Activated T-cell treated with anti-CD3 and anti-CD28 coated beads, Interleukin-2, amount 50 U/mL, for 72 hours (primary cell): ENCODE measurements at regions not wholly inside any gene's neighbourhood (a gene's known extent, or its start where the extent isn't known, plus 50 kb on each side); places are given as distances from the start of the nearest gene placed in this dataset.

ENCODE experiments used
- ATAC-seq, 2 donors: fragments of 150-1000 bp; cut with Tn5 transposase; replicated peaks in 1 of 2; 2 replicates each; pipeline ENCODE4 v1.10.0; 2021; ENCODE audit warnings: moderate library complexity in 2 of 2, mild to moderate bottlenecking in 1 of 2
- DNase-seq, 2 donors: peaks; one replicate each; pipeline ENCODE4 v3.0.0; 2021 to 2022; ENCODE audit warnings: mixed read lengths in 1 of 2
- H3K27ac Mint-ChIP-seq: one replicate; pipeline ENCODE4 v1.8.0; 2022; ENCODE audit warnings: mild to moderate bottlenecking, moderate library complexity, mixed read lengths
- H3K27me3 Mint-ChIP-seq: one replicate; pipeline ENCODE4 v1.8.0; 2022; ENCODE audit warnings: low read depth, mixed read lengths
- H3K36me3 Mint-ChIP-seq, 2 donors: one replicate each; pipeline ENCODE4 v1.8.0; 2022; ENCODE audit warnings: mixed read lengths in 2 of 2, mild to moderate bottlenecking in 1 of 2; ENCODE audit not compliant: insufficient read depth in 2 of 2
- H3K4me1 Mint-ChIP-seq: one replicate; pipeline ENCODE4 v1.8.0; 2022; ENCODE audit warnings: low read depth, mixed read lengths
- H3K4me3 Mint-ChIP-seq, 2 donors: one replicate each; pipeline ENCODE4 v1.8.0; 2022; ENCODE audit warnings: mild to moderate bottlenecking in 2 of 2, mixed read lengths in 2 of 2, moderate library complexity in 2 of 2
- H3K9me3 Mint-ChIP-seq, 2 donors: one replicate each; pipeline ENCODE4 v1.8.0; 2022; ENCODE audit warnings: mixed read lengths in 2 of 2

- peak in 1 of 2 donors; percentile 2 for DNase-seq
- H3K4me1 Mint-ChIP-seq: peaks cover 8% of the 10 kb centered on the region
- no peak for ATAC-seq
- H3K9me3 Mint-ChIP-seq: no peaks in the 10 kb centered on the region
- H3K36me3 Mint-ChIP-seq: no peaks in the 10 kb centered on the region
- H3K27me3 Mint-ChIP-seq: peaks cover 4% of the 10 kb centered on the region
- no peak overlapping the region for H3K27ac Mint-ChIP-seq
- H3K4me3 Mint-ChIP-seq: no peak overlapping the region
Observed at GRCh38 chr18:57970356-57971095, 73.5 kb upstream of the NEDD4L start.

GRCh38 chr18:57969824-57970223 is 74.2 kb upstream of the NEDD4L start:
- no peak for ATAC-seq
- no peaks in the 10 kb centered on the region for H3K9me3 Mint-ChIP-seq

GRCh38 chr18:57965246-57965645 is 78.8 kb upstream of the NEDD4L start:
- H3K9me3 Mint-ChIP-seq: no peaks in the 10 kb centered on the region
- DNase-seq (no peak), ATAC-seq (no peak)
- no peak overlapping the region for H3K27ac Mint-ChIP-seq
- H3K36me3 Mint-ChIP-seq: no peaks in the 10 kb centered on the region
- no peak overlapping the region for H3K4me3 Mint-ChIP-seq
- H3K27me3 Mint-ChIP-seq: peaks cover 19% of the 10 kb centered on the region
- peaks cover 11% of the 10 kb centered on the region for H3K4me1 Mint-ChIP-seq

More at GRCh38 chr18:57969824-57970223, 74.2 kb upstream of the NEDD4L start:
- peaks cover 10% of the 10 kb centered on the region for H3K27me3 Mint-ChIP-seq
- no peak overlapping the region for H3K4me3 Mint-ChIP-seq
- DNase-seq: no peak
- H3K36me3 Mint-ChIP-seq: no peaks in the 10 kb centered on the region
- H3K4me1 Mint-ChIP-seq: peaks cover 8% of the 10 kb centered on the region
- H3K27ac Mint-ChIP-seq: no peak overlapping the region

- no peaks in the 10 kb centered on the region for H3K36me3 Mint-ChIP-seq
- peaks cover 41% of the 10 kb centered on the region for H3K27me3 Mint-ChIP-seq
- H3K27ac Mint-ChIP-seq: no peak overlapping the region
- no peaks in the 10 kb centered on the region for H3K9me3 Mint-ChIP-seq
- DNase-seq (no peak), ATAC-seq (no peak)
- H3K4me1 Mint-ChIP-seq: peaks cover 4% of the 10 kb centered on the region
- H3K4me3 Mint-ChIP-seq: no peak overlapping the region
Observed at GRCh38 chr18:57961876-57962505, 82.0 kb upstream of the NEDD4L start.

- H3K4me3 Mint-ChIP-seq: no peak overlapping the region
- no peaks in the 10 kb centered on the region for H3K36me3 Mint-ChIP-seq
- DNase-seq (no peak), ATAC-seq (no peak)
- H3K9me3 Mint-ChIP-seq: no peaks in the 10 kb centered on the region
- H3K27me3 Mint-ChIP-seq: peaks cover 41% of the 10 kb centered on the region
- H3K4me1 Mint-ChIP-seq: peaks cover 4% of the 10 kb centered on the region
- H3K27ac Mint-ChIP-seq: no peak overlapping the region
Observed at GRCh38 chr18:57961411-57961810, 82.6 kb upstream of the NEDD4L start.

GRCh38 chr18:57959278-57959677 is 84.7 kb upstream of the NEDD4L start:
- Mint-ChIP-seq H3K27ac (no peak overlapping the region), H3K9me3 (no peaks in the 10 kb centered on the region), H3K27me3 (peaks cover 30% of the 10 kb centered on the region), H3K36me3 (no peaks in the 10 kb centered on the region), H3K4me1 (peaks cover 4% of the 10 kb centered on the region), H3K4me3 (no peak overlapping the region)
- no peak for DNase-seq
- ATAC-seq: no peak

- H3K4me1 Mint-ChIP-seq: peaks cover 4% of the 10 kb centered on the region
Observed at GRCh38 chr18:57957210-57957609, 86.8 kb upstream of the NEDD4L start.

GRCh38 chr18:57956491-57956890 is 87.5 kb upstream of the NEDD4L start:
- DNase-seq (no peak), ATAC-seq (no peak)
- Mint-ChIP-seq H3K9me3 (no peaks in the 10 kb centered on the region), H3K4me3 (no peak overlapping the region), H3K4me1 (peaks cover 4% of the 10 kb centered on the region), H3K36me3 (no peaks in the 10 kb centered on the region), H3K27me3 (peaks cover 30% of the 10 kb centered on the region), H3K27ac (no peak overlapping the region)

More at GRCh38 chr18:57957210-57957609, 86.8 kb upstream of the NEDD4L start:
- no peak for DNase-seq
- Mint-ChIP-seq H3K27ac (no peak overlapping the region), H3K4me3 (no peak overlapping the region), H3K9me3 (no peaks in the 10 kb centered on the region), H3K27me3 (peaks cover 30% of the 10 kb centered on the region), H3K36me3 (no peaks in the 10 kb centered on the region)
- ATAC-seq: no peak

GRCh38 chr18:57954935-57955334 is 89.1 kb upstream of the NEDD4L start:
- DNase-seq: no peak
- no peaks in the 10 kb centered on the region for H3K9me3 Mint-ChIP-seq
- no peaks in the 10 kb centered on the region for H3K36me3 Mint-ChIP-seq
- H3K4me1 Mint-ChIP-seq: no peaks in the 10 kb centered on the region
- no peak for ATAC-seq
- no peak overlapping the region for H3K27ac Mint-ChIP-seq
- H3K4me3 Mint-ChIP-seq: no peak overlapping the region
- peaks cover 20% of the 10 kb centered on the region for H3K27me3 Mint-ChIP-seq

- Mint-ChIP-seq H3K4me3 (no peak overlapping the region), H3K9me3 (no peaks in the 10 kb centered on the region), H3K4me1 (no peaks in the 10 kb centered on the region), H3K36me3 (no peaks in the 10 kb centered on the region), H3K27ac (no peak overlapping the region), H3K27me3 (peaks cover 9% of the 10 kb centered on the region)
- ATAC-seq (no peak), DNase-seq (no peak)
Observed at GRCh38 chr18:57953883-57954282, 90.1 kb upstream of the NEDD4L start.

- DNase-seq (no peak), ATAC-seq (no peak)
- no peaks in the 10 kb centered on the region for H3K27me3 Mint-ChIP-seq
Observed at GRCh38 chr18:57951999-57952774, 91.8 kb upstream of the NEDD4L start.

GRCh38 chr18:57951117-57951796 is 92.8 kb upstream of the NEDD4L start:
- no peak for DNase-seq
- H3K27ac Mint-ChIP-seq: no peak overlapping the region

More at GRCh38 chr18:57951999-57952774, 91.8 kb upstream of the NEDD4L start:
- no peaks in the 10 kb centered on the region for H3K9me3 Mint-ChIP-seq
- H3K36me3 Mint-ChIP-seq: no peaks in the 10 kb centered on the region
- no peak overlapping the region for H3K27ac Mint-ChIP-seq
- H3K4me3 Mint-ChIP-seq: no peak overlapping the region
- no peaks in the 10 kb centered on the region for H3K4me1 Mint-ChIP-seq

GRCh38 chr18:57950542-57950941 is 93.5 kb upstream of the NEDD4L start:
- no peaks in the 10 kb centered on the region for H3K4me1 Mint-ChIP-seq
- no peaks in the 10 kb centered on the region for H3K36me3 Mint-ChIP-seq
- H3K27me3 Mint-ChIP-seq: peaks cover 4% of the 10 kb centered on the region
- ATAC-seq (no peak), DNase-seq (no peak)
- H3K27ac Mint-ChIP-seq: no peak overlapping the region
- no peaks in the 10 kb centered on the region for H3K9me3 Mint-ChIP-seq
- H3K4me3 Mint-ChIP-seq: no peak overlapping the region

More at GRCh38 chr18:57951117-57951796, 92.8 kb upstream of the NEDD4L start:
- no peak for ATAC-seq
- H3K27me3 Mint-ChIP-seq: no peaks in the 10 kb centered on the region
- H3K4me3 Mint-ChIP-seq: no peak overlapping the region
- H3K4me1 Mint-ChIP-seq: no peaks in the 10 kb centered on the region
- no peaks in the 10 kb centered on the region for H3K9me3 Mint-ChIP-seq
- no peaks in the 10 kb centered on the region for H3K36me3 Mint-ChIP-seq
